SK-N-SH (cell line): ENCODE measurements at regions not wholly inside any gene's neighbourhood (a gene's known extent, or its start where the extent isn't known, plus 50 kb on each side); places are given as distances from the start of the nearest gene placed in this dataset.

Source experiments
- CTCF ChIP-seq: fragments of 200-600 bp; sonication (generic); IDR thresholded peaks from 2 replicates; pipeline ENCODE4 v1.6.1; 2017; ENCODE audit warnings: antibody characterized with exemption, mild to moderate bottlenecking, moderate library complexity
- ELF1 ChIP-seq: IDR thresholded peaks from 2 replicates; pipeline ENCODE4 v1.4.0; 2012
- IRF3 ChIP-seq: fragments of 150-350 bp; IDR thresholded peaks from 2 replicates; pipeline ENCODE4 v1.6.1; 2016; ENCODE audit warnings: mild to moderate bottlenecking, low read depth, low read length
- JUND ChIP-seq: IDR thresholded peaks from 2 replicates; pipeline ENCODE4 v1.4.0; 2012
- RAD21 ChIP-seq: IDR thresholded peaks from 2 replicates; pipeline ENCODE4 v1.6.1; 2012; ENCODE audit warnings: mild to moderate bottlenecking, low read length

GRCh38 chr2:196238836-196239380, 67.5 kb upstream of the STK17B start:
- no peak for TF ChIP-seq RAD21
- TF ChIP-seq CTCF = no peak
- TF ChIP-seq IRF3 = no peak
- no peak for TF ChIP-seq ELF1
- no peak for TF ChIP-seq JUND
